ENCODE measurements at regions not wholly inside any gene's neighbourhood (a gene's known extent, or its start where the extent isn't known, plus 50 kb on each side); places are given as distances from the start of the nearest gene placed in this dataset.

- Histone ChIP-seq H3K4me1 (ENCODE audit: control insufficient read depth, insufficient read depth, low read length) (no peaks in the 10 kb centered on the region), H3K9me3 (ENCODE audit: control insufficient read depth, low read length) (no peaks in the 10 kb centered on the region), H3K27me3 (ENCODE audit: control insufficient read depth, insufficient read depth, low read length, poor library complexity, severe bottlenecking) (no peaks in the 10 kb centered on the region), H3K27ac (ENCODE audit: insufficient read depth, low read depth, low read length, poor library complexity, severe bottlenecking) (no peak overlapping the region), H3K4me3 (ENCODE audit: insufficient read depth, low read depth, low read length) (no peak overlapping the region), H3K36me3 (ENCODE audit: control insufficient read depth, insufficient read depth, low read length) (no peaks in the 10 kb centered on the region)
- 97 to 100% methylated on average over 2 of the region's 2 CpGs for WGBS, 2 experiments
Observed at GRCh38 chr21:15250384-15250783, 185.6 kb upstream of the NRIP1 start.

DNA sequence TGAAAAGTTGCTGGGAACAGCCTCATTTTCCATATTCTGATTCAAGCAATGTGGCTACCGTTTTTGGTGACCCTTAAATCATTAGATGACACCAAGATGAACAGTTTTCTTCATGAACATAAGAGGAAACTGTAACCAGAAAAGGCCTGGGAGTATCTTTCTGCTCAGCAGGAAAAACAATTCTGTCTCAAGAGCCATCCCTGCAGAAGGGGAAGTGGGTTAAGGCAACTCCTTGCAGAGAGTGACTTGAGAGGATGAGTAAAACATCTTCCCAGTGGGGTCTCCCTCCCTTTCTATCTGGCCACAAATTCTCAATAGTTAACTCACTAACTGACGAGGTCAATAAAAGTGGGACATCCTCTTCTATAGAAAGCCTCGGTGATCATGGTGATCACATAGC lies 187.6 kb upstream of the NRIP1 start:
- WGBS, 2 experiments, result 92 to 93% methylated on average over 3 of the region's 3 CpGs
- Histone ChIP-seq H3K27ac (ENCODE audit: insufficient read depth, low read depth, low read length, poor library complexity, severe bottlenecking) (no peak overlapping the region), H3K4me1 (ENCODE audit: control insufficient read depth, insufficient read depth, low read length) (no peaks in the 10 kb centered on the region), H3K9me3 (ENCODE audit: control insufficient read depth, low read length) (no peaks in the 10 kb centered on the region), H3K4me3 (ENCODE audit: insufficient read depth, low read depth, low read length) (no peak overlapping the region), H3K36me3 (ENCODE audit: control insufficient read depth, insufficient read depth, low read length) (no peaks in the 10 kb centered on the region), H3K27me3 (ENCODE audit: control insufficient read depth, insufficient read depth, low read length, poor library complexity, severe bottlenecking) (no peaks in the 10 kb centered on the region)

GRCh38 chr21:15254111-15254510 lies 189.3 kb upstream of the NRIP1 start:
- H3K4me3 ChIP-seq (ENCODE audit: insufficient read depth, low read depth, low read length), result no peak overlapping the region
- 97% methylated on average over 4 of the region's 4 CpGs for WGBS, 2 experiments

DNA sequence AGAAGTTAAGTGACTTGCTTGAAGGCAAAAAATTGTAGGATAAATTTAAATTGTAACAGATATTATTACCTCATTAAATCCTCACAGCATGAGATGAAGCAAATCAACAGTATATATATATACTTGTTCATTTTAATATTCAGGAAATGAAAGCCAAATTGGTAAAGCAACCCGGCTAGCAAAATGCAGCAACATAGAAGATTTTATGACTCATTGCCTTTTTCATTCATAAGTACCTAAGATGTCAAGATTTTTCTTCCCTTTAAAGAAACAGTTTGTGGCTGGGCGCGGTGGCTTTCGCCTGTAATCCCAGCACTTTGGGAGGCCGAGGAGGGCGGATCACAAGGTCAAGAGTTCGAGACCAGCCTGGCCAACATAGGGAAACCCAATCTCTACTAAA lies 190.5 kb upstream of the NRIP1 start:
- Histone ChIP-seq H3K4me1 (ENCODE audit: control insufficient read depth, insufficient read depth, low read length) (no peaks in the 10 kb centered on the region), H3K36me3 (ENCODE audit: control insufficient read depth, insufficient read depth, low read length) (no peaks in the 10 kb centered on the region), H3K27me3 (ENCODE audit: control insufficient read depth, insufficient read depth, low read length, poor library complexity, severe bottlenecking) (no peaks in the 10 kb centered on the region), H3K27ac (ENCODE audit: insufficient read depth, low read depth, low read length, poor library complexity, severe bottlenecking) (no peak overlapping the region), H3K9me3 (ENCODE audit: control insufficient read depth, low read length) (no peaks in the 10 kb centered on the region), H3K4me3 (ENCODE audit: insufficient read depth, low read depth, low read length) (no peak overlapping the region)
- WGBS, 2 experiments, result 93 to 95% methylated on average over 7 of the region's 7 CpGs

More at GRCh38 chr21:15254111-15254510, 189.3 kb upstream of the NRIP1 start:
- no peaks in the 10 kb centered on the region for H3K4me1 ChIP-seq (ENCODE audit: control insufficient read depth, insufficient read depth, low read length)
- H3K36me3 ChIP-seq (ENCODE audit: control insufficient read depth, insufficient read depth, low read length), result no peaks in the 10 kb centered on the region
- no peaks in the 10 kb centered on the region for H3K9me3 ChIP-seq (ENCODE audit: control insufficient read depth, low read length)
- no peaks in the 10 kb centered on the region for H3K27me3 ChIP-seq (ENCODE audit: control insufficient read depth, insufficient read depth, low read length, poor library complexity, severe bottlenecking)
- no peak overlapping the region for H3K27ac ChIP-seq (ENCODE audit: insufficient read depth, low read depth, low read length, poor library complexity, severe bottlenecking)

GRCh38 chr21:15255763-15256162 lies 191.0 kb upstream of the NRIP1 start:
- no peaks in the 10 kb centered on the region for H3K27me3 ChIP-seq (ENCODE audit: control insufficient read depth, insufficient read depth, low read length, poor library complexity, severe bottlenecking)

GRCh38 chr21:15256996-15257395 lies 192.2 kb upstream of the NRIP1 start:
- H3K4me3 ChIP-seq (ENCODE audit: insufficient read depth, low read depth, low read length), result no peak overlapping the region
- H3K27ac ChIP-seq (ENCODE audit: insufficient read depth, low read depth, low read length, poor library complexity, severe bottlenecking), result no peak overlapping the region

More at GRCh38 chr21:15255763-15256162, 191.0 kb upstream of the NRIP1 start:
- Histone ChIP-seq H3K4me1 (ENCODE audit: control insufficient read depth, insufficient read depth, low read length) (no peaks in the 10 kb centered on the region), H3K9me3 (ENCODE audit: control insufficient read depth, low read length) (no peaks in the 10 kb centered on the region), H3K4me3 (ENCODE audit: insufficient read depth, low read depth, low read length) (no peak overlapping the region), H3K36me3 (ENCODE audit: control insufficient read depth, insufficient read depth, low read length) (no peaks in the 10 kb centered on the region), H3K27ac (ENCODE audit: insufficient read depth, low read depth, low read length, poor library complexity, severe bottlenecking) (no peak overlapping the region)

GRCh38 chr21:15257646-15258045 lies 192.8 kb upstream of the NRIP1 start:
- 95% methylated on average over 4 of the region's 4 CpGs for WGBS, 2 experiments

More at GRCh38 chr21:15256996-15257395, 192.2 kb upstream of the NRIP1 start:
- Histone ChIP-seq H3K27me3 (ENCODE audit: control insufficient read depth, insufficient read depth, low read length, poor library complexity, severe bottlenecking) (no peaks in the 10 kb centered on the region), H3K36me3 (ENCODE audit: control insufficient read depth, insufficient read depth, low read length) (no peaks in the 10 kb centered on the region), H3K4me1 (ENCODE audit: control insufficient read depth, insufficient read depth, low read length) (no peaks in the 10 kb centered on the region), H3K9me3 (ENCODE audit: control insufficient read depth, low read length) (no peaks in the 10 kb centered on the region)

GRCh38 chr21:15259824-15260223 lies 195.0 kb upstream of the NRIP1 start:
- Histone ChIP-seq H3K27ac (ENCODE audit: insufficient read depth, low read depth, low read length, poor library complexity, severe bottlenecking) (no peak overlapping the region), H3K4me1 (ENCODE audit: control insufficient read depth, insufficient read depth, low read length) (no peaks in the 10 kb centered on the region)

More at GRCh38 chr21:15257646-15258045, 192.8 kb upstream of the NRIP1 start:
- Histone ChIP-seq H3K9me3 (ENCODE audit: control insufficient read depth, low read length) (no peaks in the 10 kb centered on the region), H3K27me3 (ENCODE audit: control insufficient read depth, insufficient read depth, low read length, poor library complexity, severe bottlenecking) (no peaks in the 10 kb centered on the region), H3K4me1 (ENCODE audit: control insufficient read depth, insufficient read depth, low read length) (no peaks in the 10 kb centered on the region), H3K4me3 (ENCODE audit: insufficient read depth, low read depth, low read length) (no peak overlapping the region), H3K27ac (ENCODE audit: insufficient read depth, low read depth, low read length, poor library complexity, severe bottlenecking) (no peak overlapping the region), H3K36me3 (ENCODE audit: control insufficient read depth, insufficient read depth, low read length) (no peaks in the 10 kb centered on the region)

DNA sequence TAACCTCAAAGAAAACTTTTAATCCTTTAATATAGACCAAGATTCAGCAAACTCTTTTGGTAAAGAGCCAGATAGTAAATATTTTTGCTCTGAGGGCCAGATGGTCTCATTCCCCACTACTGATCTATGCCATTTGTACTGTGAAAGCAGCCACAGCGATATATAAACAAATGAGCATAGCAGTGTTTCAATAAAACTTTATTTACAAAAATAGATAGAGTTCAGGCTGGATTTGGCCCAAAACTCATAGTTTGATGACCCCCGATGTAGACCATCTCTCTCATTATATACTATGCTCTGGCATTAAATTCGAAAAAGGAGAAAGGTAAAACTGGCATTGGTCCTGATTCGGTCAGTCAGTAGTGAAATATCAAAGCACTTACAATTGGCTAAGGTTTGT lies 195.8 kb upstream of the NRIP1 start:
- H3K27ac ChIP-seq (ENCODE audit: insufficient read depth, low read depth, low read length, poor library complexity, severe bottlenecking), result no peak overlapping the region
- no peaks in the 10 kb centered on the region for H3K27me3 ChIP-seq (ENCODE audit: control insufficient read depth, insufficient read depth, low read length, poor library complexity, severe bottlenecking)
- H3K36me3 ChIP-seq (ENCODE audit: control insufficient read depth, insufficient read depth, low read length), result no peaks in the 10 kb centered on the region
- no peaks in the 10 kb centered on the region for H3K9me3 ChIP-seq (ENCODE audit: control insufficient read depth, low read length)
- no peaks in the 10 kb centered on the region for H3K4me1 ChIP-seq (ENCODE audit: control insufficient read depth, insufficient read depth, low read length)
- WGBS, 2 experiments, result 93 to 97% methylated on average over 4 of the region's 4 CpGs
- H3K4me3 ChIP-seq (ENCODE audit: insufficient read depth, low read depth, low read length), result no peak overlapping the region

More at GRCh38 chr21:15259824-15260223, 195.0 kb upstream of the NRIP1 start:
- Histone ChIP-seq H3K27me3 (ENCODE audit: control insufficient read depth, insufficient read depth, low read length, poor library complexity, severe bottlenecking) (no peaks in the 10 kb centered on the region), H3K36me3 (ENCODE audit: control insufficient read depth, insufficient read depth, low read length) (no peaks in the 10 kb centered on the region), H3K4me3 (ENCODE audit: insufficient read depth, low read depth, low read length) (no peak overlapping the region), H3K9me3 (ENCODE audit: control insufficient read depth, low read length) (no peaks in the 10 kb centered on the region)
- WGBS, 2 experiments, result 100% methylated on average over 1 of the region's 1 CpG

- H3K27ac ChIP-seq (ENCODE audit: insufficient read depth, low read depth, low read length, poor library complexity, severe bottlenecking), result no peak overlapping the region
- H3K4me1 ChIP-seq (ENCODE audit: control insufficient read depth, insufficient read depth, low read length), result no peaks in the 10 kb centered on the region
- no peaks in the 10 kb centered on the region for H3K27me3 ChIP-seq (ENCODE audit: control insufficient read depth, insufficient read depth, low read length, poor library complexity, severe bottlenecking)
- no peak overlapping the region for H3K4me3 ChIP-seq (ENCODE audit: insufficient read depth, low read depth, low read length)
- WGBS, 2 experiments, result 93 to 96% methylated on average over 2 of the region's 2 CpGs
- H3K36me3 ChIP-seq (ENCODE audit: control insufficient read depth, insufficient read depth, low read length), result no peaks in the 10 kb centered on the region
- H3K9me3 ChIP-seq (ENCODE audit: control insufficient read depth, low read length), result no peaks in the 10 kb centered on the region
Observed at GRCh38 chr21:15264084-15264665, 199.4 kb upstream of the NRIP1 start.

DNA sequence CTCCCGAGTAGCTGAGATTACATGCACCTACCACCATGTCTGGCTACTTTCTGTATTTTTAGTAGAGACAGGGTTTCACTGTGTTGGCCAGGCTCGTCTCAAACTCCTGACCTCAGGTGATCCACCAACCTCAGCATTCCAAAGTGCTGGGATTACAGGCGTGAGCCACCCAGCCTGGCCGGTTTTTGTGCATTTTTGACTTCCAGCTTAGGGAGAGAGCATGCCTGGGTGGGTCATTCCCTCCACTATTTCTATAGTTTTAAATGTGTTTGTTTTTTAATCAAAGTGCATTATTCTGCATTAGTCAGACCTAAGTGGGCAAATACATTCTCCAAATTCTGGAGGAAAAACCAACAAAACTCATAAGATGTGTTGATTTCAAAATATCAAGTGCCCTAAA lies 207.4 kb upstream of the NRIP1 start:
- Histone ChIP-seq H3K27me3 (ENCODE audit: control insufficient read depth, insufficient read depth, low read length, poor library complexity, severe bottlenecking) (no peaks in the 10 kb centered on the region), H3K9me3 (ENCODE audit: control insufficient read depth, low read length) (no peaks in the 10 kb centered on the region), H3K36me3 (ENCODE audit: control insufficient read depth, insufficient read depth, low read length) (no peaks in the 10 kb centered on the region), H3K27ac (ENCODE audit: insufficient read depth, low read depth, low read length, poor library complexity, severe bottlenecking) (no peak overlapping the region), H3K4me3 (ENCODE audit: insufficient read depth, low read depth, low read length) (no peak overlapping the region), H3K4me1 (ENCODE audit: control insufficient read depth, insufficient read depth, low read length) (no peaks in the 10 kb centered on the region)
- WGBS, 2 experiments, result 79 to 85% methylated on average over 4 of the region's 4 CpGs
